ENCODE measurements at regions not wholly inside any gene's neighbourhood (a gene's known extent, or its start where the extent isn't known, plus 50 kb on each side); places are given as distances from the start of the nearest gene placed in this dataset.

GRCh38 chr11:31968461-31969358, 122.2 kb upstream of the RCN1 start:
- Histone ChIP-seq H3K27me3 (ENCODE audit: insufficient read depth, low read length) (peaks cover 47% of the 10 kb centered on the region), H3K36me3 (ENCODE audit: insufficient read depth, low read length) (no peaks in the 10 kb centered on the region), H3K79me2 (ENCODE audit: insufficient read depth, low read length) (no peaks in the 10 kb centered on the region), H3K27ac (ENCODE audit: low read depth, low read length) (no peak overlapping the region), H4K20me1 (ENCODE audit: insufficient read depth, low read length) (no peaks in the 10 kb centered on the region), H3K9me3 (ENCODE audit: low read depth, low read length) (no peaks in the 10 kb centered on the region), H3K4me2 (ENCODE audit: insufficient read depth, low read length) (peak overlapping the region; percentile 75), H3K4me3 (ENCODE audit: insufficient read depth, low read length) (peak overlapping the region; percentile 22), H2AFZ (ENCODE audit: low read length) (no peak overlapping the region), H3K4me1 (ENCODE audit: insufficient read depth, low read length) (peaks cover 10% of the 10 kb centered on the region)
- no peak for TF ChIP-seq CTCF (IDR thresholded peaks at IDR 0.05; ENCODE audit: extremely low read depth, low read depth, low read length)
- peak; percentile 87 for DNase-seq (ENCODE audit: insufficient read length, low spot score, missing footprints)

- H3K9me3 ChIP-seq (ENCODE audit: low read depth, low read length) = no peaks in the 10 kb centered on the region
- H3K4me3 ChIP-seq (ENCODE audit: insufficient read depth, low read length) = no peak overlapping the region
- peaks cover 40% of the 10 kb centered on the region for H3K27me3 ChIP-seq (ENCODE audit: insufficient read depth, low read length)
- H3K36me3 ChIP-seq (ENCODE audit: insufficient read depth, low read length) = no peaks in the 10 kb centered on the region
- H3K4me1 ChIP-seq (ENCODE audit: insufficient read depth, low read length) = peaks cover 10% of the 10 kb centered on the region
- H3K27ac ChIP-seq (ENCODE audit: low read depth, low read length) = no peak overlapping the region
- DNase-seq (ENCODE audit: insufficient read length, low spot score, missing footprints) = no peak
- no peak overlapping the region for H3K4me2 ChIP-seq (ENCODE audit: insufficient read depth, low read length)
- no peaks in the 10 kb centered on the region for H3K79me2 ChIP-seq (ENCODE audit: insufficient read depth, low read length)
- no peaks in the 10 kb centered on the region for H4K20me1 ChIP-seq (ENCODE audit: insufficient read depth, low read length)
- no peak for TF ChIP-seq CTCF (IDR thresholded peaks at IDR 0.05; ENCODE audit: extremely low read depth, low read depth, low read length)
- H2AFZ ChIP-seq (ENCODE audit: low read length) = no peak overlapping the region
Measured at GRCh38 chr11:31967404-31968130, 123.3 kb upstream of the RCN1 start.

- peaks cover 10% of the 10 kb centered on the region for H3K4me1 ChIP-seq (ENCODE audit: insufficient read depth, low read length)
- DNase-seq (ENCODE audit: insufficient read length, low spot score, missing footprints) = no peak
- no peak overlapping the region for H3K4me2 ChIP-seq (ENCODE audit: insufficient read depth, low read length)
- no peak for TF ChIP-seq CTCF (IDR thresholded peaks at IDR 0.05; ENCODE audit: extremely low read depth, low read depth, low read length)
- no peaks in the 10 kb centered on the region for H3K79me2 ChIP-seq (ENCODE audit: insufficient read depth, low read length)
- no peak overlapping the region for H2AFZ ChIP-seq (ENCODE audit: low read length)
- no peak overlapping the region for H3K4me3 ChIP-seq (ENCODE audit: insufficient read depth, low read length)
- H3K9me3 ChIP-seq (ENCODE audit: low read depth, low read length) = no peaks in the 10 kb centered on the region
- H3K27ac ChIP-seq (ENCODE audit: low read depth, low read length) = no peak overlapping the region
- H3K27me3 ChIP-seq (ENCODE audit: insufficient read depth, low read length) = peaks cover 38% of the 10 kb centered on the region
- no peaks in the 10 kb centered on the region for H3K36me3 ChIP-seq (ENCODE audit: insufficient read depth, low read length)
- H4K20me1 ChIP-seq (ENCODE audit: insufficient read depth, low read length) = no peaks in the 10 kb centered on the region
Measured at GRCh38 chr11:31966846-31967245, 124.0 kb upstream of the RCN1 start.

GRCh38 chr11:31964181-31964580, 126.7 kb upstream of the RCN1 start:
- no peak overlapping the region for H2AFZ ChIP-seq (ENCODE audit: low read length)

More at GRCh38 chr11:31964181-31964580, 126.7 kb upstream of the RCN1 start:
- no peaks in the 10 kb centered on the region for H3K79me2 ChIP-seq (ENCODE audit: insufficient read depth, low read length)
- H3K4me1 ChIP-seq (ENCODE audit: insufficient read depth, low read length) = peaks cover 6% of the 10 kb centered on the region
- no peak overlapping the region for H3K4me3 ChIP-seq (ENCODE audit: insufficient read depth, low read length)
- no peak overlapping the region for H3K4me2 ChIP-seq (ENCODE audit: insufficient read depth, low read length)
- no peaks in the 10 kb centered on the region for H4K20me1 ChIP-seq (ENCODE audit: insufficient read depth, low read length)
- no peak for DNase-seq (ENCODE audit: insufficient read length, low spot score, missing footprints)
- no peaks in the 10 kb centered on the region for H3K9me3 ChIP-seq (ENCODE audit: low read depth, low read length)
- TF ChIP-seq CTCF (IDR thresholded peaks at IDR 0.05; ENCODE audit: extremely low read depth, low read depth, low read length) = no peak
- peaks cover 27% of the 10 kb centered on the region for H3K27me3 ChIP-seq (ENCODE audit: insufficient read depth, low read length)
- no peak overlapping the region for H3K27ac ChIP-seq (ENCODE audit: low read depth, low read length)
- H3K36me3 ChIP-seq (ENCODE audit: insufficient read depth, low read length) = no peaks in the 10 kb centered on the region

Measured in osteoblast (primary cell).